ENCODE measurements at regions not wholly inside any gene's neighbourhood (a gene's known extent, or its start where the extent isn't known, plus 50 kb on each side); places are given as distances from the start of the nearest gene placed in this dataset.

DNA sequence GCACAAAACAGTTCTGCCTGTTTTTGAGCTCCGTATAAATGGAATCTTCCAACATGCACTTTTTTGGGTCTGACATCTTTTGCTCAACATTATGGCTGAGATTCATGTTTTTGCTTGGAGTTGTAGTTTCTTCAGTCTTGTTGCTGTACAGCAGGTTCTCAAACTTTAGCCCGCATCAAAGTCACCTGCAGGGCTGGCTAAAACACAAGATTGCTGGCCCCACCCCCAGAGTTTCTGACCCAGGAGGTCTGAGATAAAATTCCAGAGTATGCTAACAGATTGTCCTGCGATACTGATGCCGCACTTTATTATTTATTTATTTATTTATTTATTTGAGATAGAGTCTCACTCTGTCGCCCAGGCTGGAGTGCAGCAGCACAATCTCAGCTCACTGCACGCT, 79.8 kb upstream of the WASF3 start:
- DNase-seq (ENCODE audit: low read depth, low spot score), result no peak
- H3K4me3 ChIP-seq (ENCODE audit: low read depth, low read length), result no peak overlapping the region
- ChIA-PET CTCF (interaction anchor here (1.3 to 4.1 kb wide), 4 partner anchors 9 to 293 kb away, joined by 3 to 32 read pairs (median 8); no protein-coding TSS in a partner anchor), POLR2A (no interaction called here)
- no peak for TF ChIP-seq CTCF (IDR thresholded peaks at IDR 0.05; ENCODE audit: insufficient read depth, low read length, missing control alignments)

DNA sequence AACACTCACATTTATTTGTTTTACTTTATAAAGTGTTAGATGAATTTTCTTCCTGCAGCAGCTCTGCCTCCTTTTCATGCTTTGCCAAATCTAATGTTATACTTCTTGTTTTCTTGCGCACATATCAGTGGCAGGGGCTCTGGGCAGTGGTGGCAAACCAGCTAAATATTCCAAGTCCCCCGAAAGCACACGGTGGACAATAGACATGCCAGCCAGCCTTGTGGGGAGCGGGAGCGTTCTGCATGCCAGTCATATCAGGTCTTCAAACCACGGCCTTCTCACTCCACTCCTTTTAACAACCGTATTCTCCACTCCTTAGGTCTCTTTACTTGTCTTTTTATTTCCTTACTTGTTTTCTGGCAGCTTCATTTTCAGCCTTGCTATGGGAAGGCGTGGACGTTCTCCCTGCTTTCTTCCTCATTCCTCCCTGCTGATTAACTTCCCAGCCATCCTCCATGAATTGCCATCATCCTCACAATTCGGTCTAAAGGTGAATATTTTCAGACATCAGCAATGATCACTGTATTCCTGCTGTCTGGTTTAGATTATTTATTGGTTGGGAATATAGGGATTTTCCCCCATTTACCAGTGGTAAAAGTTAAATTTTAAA, 77.1 kb upstream of the WASF3 start:
- CTCF ChIA-PET, result interaction anchor here (0.9 to 6.5 kb wide), 7 partner anchors 9 to 295 kb away, joined by 3 to 83 read pairs (median 61); no protein-coding TSS in a partner anchor
- no peak for TF ChIP-seq CTCF (IDR thresholded peaks at IDR 0.05; ENCODE audit: insufficient read depth, low read length, missing control alignments)
- DNase-seq (ENCODE audit: low read depth, low spot score), result no peak
- H3K4me3 ChIP-seq (ENCODE audit: low read depth, low read length), result no peak overlapping the region
- POLR2A ChIA-PET, result interaction anchor here (1.2 kb wide), 1 partner anchor 258 kb away, joined by 3 read pairs; the partner anchor contains the start of gene RNF6

DNA sequence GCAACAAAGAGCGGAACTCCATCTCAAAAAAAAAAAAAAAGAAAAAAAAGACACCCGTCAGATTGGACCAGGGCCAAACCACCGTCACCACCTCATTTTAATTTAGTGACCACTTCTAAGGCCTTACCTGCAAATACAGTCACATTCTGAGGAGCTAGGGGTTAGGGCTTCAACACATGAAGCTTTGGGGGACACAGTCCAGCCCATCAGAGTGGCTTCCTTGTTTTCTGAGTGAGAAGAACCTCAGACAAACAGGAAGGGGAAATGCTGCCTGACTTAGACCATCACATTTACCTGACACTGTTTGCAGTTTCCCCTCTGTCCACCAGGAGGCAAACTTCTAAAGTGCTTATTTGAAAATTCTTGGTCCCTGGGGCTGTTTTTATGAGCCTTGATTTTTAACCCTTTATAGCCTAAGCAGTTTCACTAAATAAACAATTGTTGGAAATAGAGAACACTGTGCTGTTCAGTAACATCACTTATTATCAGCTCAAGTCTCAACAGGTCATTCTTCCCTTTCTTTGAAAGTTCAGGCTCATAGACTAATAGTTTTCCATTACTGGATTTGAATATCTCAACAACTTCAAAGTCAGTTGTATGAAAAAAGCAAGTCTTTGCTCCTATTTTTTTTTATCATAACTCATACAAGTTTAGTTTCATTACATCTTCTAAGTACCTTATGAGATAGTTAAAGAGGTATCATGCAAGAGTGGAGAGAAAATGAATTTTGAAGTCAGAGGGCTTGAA, 74.9 kb upstream of the WASF3 start:
- ChIA-PET CTCF (interaction anchor here (0.6 to 6.5 kb wide), 42 partner anchors 8 to 448 kb away, joined by 3 to 83 read pairs (median 4); no protein-coding TSS in a partner anchor), POLR2A (no interaction called here)
- no peak overlapping the region for H3K4me3 ChIP-seq (ENCODE audit: low read depth, low read length)
- DNase-seq (ENCODE audit: low read depth, low spot score), result no peak
- peak; percentile 77 for TF ChIP-seq CTCF (IDR thresholded peaks at IDR 0.05; ENCODE audit: insufficient read depth, low read length, missing control alignments)

- H3K4me3 ChIP-seq (ENCODE audit: low read depth, low read length), result no peak overlapping the region
- ChIA-PET CTCF (interaction anchor here (0.6 to 6.5 kb wide), 22 partner anchors 9 to 447 kb away, joined by 3 to 83 read pairs (median 5); no protein-coding TSS in a partner anchor), POLR2A (no interaction called here)
- no peak for TF ChIP-seq CTCF (IDR thresholded peaks at IDR 0.05; ENCODE audit: insufficient read depth, low read length, missing control alignments)
- no peak for DNase-seq (ENCODE audit: low read depth, low spot score)
Measured at GRCh38 chr13:26483546-26483945, 73.9 kb upstream of the WASF3 start.

DNA sequence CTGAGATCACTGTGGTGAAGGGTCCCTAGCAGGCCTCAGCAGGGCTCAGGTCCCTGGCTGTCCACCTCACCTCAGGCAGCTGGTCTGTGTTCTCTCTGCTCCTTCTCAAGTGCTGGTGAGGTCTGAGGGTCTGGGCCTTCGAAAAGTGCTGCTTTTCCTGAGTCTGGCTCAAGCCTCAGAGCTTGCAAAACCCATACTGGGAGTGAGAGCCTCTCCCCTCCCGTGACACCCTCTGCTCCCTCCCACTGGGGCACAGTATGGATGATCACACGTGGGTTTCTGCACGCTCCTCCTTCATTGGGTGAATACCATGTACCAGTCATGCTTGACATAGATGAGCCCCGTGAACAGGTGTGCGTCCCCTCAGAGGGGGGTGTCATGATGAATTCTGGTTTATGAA, 73.3 kb upstream of the WASF3 start:
- POLR2A ChIA-PET, result no interaction called here

More for the DNA sequence above, 73.3 kb upstream of the WASF3 start:
- no peak for TF ChIP-seq CTCF (IDR thresholded peaks at IDR 0.05; ENCODE audit: insufficient read depth, low read length, missing control alignments)
- no peak overlapping the region for H3K4me3 ChIP-seq (ENCODE audit: low read depth, low read length)
- CTCF ChIA-PET, result interaction anchor here (1.5 to 6.5 kb wide), 10 partner anchors 8 to 299 kb away, joined by 4 to 83 read pairs (median 12); no protein-coding TSS in a partner anchor
- no peak for DNase-seq (ENCODE audit: low read depth, low spot score)
